Stimulated activated CD4-positive, alpha-beta T cell treated with anti-CD3 and anti-CD28 coated beads, Interleukin-4, amount 100 ng/mL, for 48 hours (primary cell): ENCODE measurements at regions not wholly inside any gene's neighbourhood (a gene's known extent, or its start where the extent isn't known, plus 50 kb on each side); places are given as distances from the start of the nearest gene placed in this dataset.
A peak's percentile ranks its signal among the peaks of the same experiment; 100 is the strongest.

Experiments
- DNase-seq, 2 donors: peaks; one replicate each; pipeline ENCODE4 v3.0.0-alpha.2; 2020; ENCODE audit warnings: low read depth in 2 of 2

DNA sequence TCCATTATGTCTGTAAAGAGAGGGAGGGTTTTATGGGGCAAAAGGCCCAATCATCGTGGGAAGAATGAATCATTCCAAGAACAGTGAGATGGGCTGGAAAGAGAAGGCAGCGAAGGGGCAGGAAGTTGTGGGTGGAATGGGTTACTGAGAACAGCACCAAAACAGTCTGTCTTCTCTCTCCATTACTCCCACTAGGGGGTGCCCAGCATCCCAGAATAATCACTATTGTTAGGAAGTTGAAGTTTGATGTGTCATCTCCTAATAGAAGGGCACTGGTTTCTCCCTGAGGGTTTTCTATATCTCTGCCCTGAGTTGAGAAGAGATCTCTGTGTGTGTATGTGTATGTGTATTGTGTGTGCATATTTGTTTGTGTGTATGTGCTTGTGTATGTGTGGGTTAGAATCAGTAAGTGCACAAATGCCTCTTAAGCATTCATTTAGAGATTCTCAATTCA lies 76.6 kb upstream of the MAP4K3 start:
- DNase-seq, result peak; percentile 45 to 77

DNA sequence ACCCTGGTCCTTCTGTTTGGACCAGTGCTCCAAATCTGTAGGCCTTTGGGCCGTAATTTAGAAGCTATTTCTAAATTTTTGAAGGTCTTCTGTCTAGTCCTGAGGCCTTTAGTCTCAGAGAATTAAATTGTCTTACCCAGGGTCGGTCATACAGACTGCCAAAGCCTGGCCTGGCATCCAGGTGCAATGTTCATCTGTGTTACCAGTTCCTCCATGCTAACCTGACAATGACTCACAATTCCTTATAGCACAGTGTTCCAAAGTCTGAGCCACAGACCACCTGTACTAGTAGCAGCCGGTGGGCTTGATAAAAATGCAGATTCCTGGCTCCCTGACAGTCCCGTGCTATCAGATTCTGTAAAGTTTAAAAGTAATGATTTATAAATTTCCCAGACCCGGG lies 77.7 kb upstream of the MAP4K3 start:
- no peak for DNase-seq

DNA sequence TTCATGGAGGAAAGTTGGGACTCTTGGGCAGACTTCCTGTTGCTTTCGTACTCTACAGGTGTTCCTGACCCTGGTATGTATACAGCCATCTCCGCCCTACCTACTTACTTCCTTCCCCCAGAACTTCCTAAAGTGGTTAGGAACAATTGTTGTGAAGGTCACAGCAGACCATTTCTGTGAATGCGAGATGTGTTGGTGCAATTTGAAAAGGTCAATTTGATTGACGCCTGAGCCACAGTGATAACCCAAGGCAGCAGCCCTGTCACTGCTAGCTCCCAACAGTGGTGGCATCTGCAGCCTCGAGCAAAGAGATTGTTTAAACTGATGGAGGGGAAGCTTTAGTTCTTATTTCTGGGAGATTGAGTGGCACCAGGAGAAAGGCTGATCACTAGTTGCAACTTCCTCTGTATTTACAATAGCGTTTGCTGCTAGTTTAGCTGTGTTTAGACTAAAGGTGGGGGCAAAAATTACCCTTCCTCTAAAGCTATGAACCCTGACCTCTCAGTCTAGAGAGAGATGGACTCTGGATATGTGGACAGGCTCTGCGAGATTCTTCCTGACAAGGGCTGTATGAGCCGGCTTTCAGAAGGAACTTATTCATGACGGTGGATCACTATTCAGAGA lies 78.3 kb upstream of the MAP4K3 start:
- DNase-seq, result no peak

DNA sequence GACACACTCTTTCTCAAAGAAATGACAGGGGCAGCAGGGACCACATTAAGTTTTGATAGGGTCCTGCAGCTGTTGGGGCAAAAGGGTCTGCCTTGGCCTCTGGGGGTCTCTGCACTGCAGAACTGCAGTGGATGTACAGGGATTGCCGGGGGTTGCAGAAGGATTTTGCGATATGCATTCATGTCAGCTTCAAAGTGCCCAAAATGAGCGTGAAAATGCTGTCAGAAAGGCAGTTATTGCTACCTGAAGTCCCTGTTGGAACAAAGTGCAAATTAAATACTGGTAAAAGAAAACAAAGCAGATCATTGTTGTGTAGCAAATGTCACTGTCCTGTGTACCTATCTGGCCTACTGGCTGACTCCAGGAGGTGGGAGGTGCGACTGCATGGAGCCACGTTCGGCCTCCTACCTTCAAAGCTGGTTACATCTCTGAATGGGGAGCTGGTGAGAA lies 78.8 kb upstream of the MAP4K3 start:
- no peak for DNase-seq

DNA sequence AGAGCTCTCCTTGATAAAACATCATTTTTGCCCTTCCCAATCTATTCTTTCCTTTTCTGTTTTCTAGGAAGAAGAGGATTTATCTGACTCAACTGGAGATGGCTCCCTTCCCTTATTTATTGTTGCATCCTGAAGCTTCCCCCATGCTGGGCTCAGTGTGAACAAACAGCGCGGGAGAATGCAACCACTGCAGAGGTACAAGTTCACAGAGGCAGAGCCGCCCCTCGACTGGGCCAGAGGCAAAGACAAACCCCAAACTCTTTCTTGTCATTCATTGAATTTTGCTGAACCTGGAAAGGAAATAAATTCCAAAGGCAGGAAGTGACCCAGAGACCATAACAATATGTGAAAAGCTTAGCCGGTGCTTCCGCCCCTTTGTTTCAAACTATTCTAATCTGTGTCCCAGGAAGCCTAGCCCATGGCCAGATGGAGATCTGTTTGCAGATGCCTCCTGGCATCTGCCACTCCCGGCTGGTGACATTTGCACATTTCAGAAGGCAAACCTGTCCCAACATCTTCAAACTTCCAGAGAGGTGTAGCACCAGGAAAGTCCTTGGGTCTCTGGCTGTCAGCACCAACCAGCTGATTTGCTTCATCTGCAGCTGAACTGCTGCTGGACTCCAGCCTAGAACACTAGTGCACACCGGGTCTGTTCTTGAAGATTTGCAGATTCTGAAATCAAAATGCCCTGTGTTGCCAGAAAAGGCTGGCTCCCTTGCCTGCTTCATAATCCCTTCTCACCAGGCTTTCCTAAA lies 79.4 kb upstream of the MAP4K3 start:
- no peak for DNase-seq

DNA sequence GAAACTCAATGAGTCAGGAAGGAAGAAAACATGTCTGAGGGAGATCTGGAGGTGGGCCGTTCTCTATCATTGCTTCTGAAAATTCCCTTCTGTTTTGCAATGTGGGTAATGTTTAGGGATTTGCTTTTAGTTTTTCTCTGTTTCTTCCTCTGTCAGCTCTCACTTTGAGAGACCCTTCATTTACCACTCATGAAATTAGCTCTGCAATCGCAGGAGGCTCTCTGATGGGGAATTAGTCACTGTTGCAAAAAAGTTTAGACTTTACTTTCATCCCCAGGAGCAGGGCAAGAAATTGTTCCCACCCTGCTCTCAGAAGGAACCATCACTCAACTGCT lies 80.0 kb upstream of the MAP4K3 start:
- DNase-seq, result no peak

DNA sequence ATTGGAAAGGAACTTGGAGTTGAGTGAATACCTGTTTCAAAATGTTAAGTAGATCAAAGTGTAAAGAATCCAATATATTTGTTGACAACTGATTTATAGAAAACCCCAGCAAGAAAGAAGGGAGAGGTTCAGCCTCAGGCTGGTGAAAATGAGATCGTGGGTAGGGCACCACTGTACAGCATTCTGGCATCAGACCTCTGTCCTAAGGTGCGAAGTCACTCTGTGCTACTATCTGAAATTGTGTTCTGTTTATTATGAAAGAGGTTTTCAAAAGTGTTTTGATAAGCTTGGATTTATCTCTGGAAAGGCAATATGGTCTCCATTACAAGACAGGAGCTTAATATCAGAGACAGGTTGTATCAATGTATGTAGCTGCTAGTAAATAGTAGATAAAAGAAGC lies 80.5 kb upstream of the MAP4K3 start:
- no peak for DNase-seq

DNA sequence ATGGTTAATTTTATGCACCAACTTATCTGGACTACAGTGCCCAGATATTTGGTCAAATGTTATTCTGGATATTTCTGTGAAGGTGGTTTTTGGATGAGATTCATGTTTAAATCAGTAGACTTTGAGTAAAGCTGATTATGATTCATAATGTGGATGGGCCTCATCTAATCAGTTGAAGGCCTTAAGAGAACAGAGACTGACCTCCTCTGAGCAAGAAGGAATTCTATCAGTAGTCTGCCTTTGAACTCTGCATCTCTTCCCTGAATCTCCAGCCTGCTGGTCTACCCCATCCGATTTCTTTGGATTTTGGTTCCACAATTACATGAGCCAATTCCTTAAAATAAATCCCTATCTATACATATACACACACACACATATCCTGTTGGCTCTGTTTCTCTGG lies 82.8 kb upstream of the MAP4K3 start:
- no peak for DNase-seq

DNA sequence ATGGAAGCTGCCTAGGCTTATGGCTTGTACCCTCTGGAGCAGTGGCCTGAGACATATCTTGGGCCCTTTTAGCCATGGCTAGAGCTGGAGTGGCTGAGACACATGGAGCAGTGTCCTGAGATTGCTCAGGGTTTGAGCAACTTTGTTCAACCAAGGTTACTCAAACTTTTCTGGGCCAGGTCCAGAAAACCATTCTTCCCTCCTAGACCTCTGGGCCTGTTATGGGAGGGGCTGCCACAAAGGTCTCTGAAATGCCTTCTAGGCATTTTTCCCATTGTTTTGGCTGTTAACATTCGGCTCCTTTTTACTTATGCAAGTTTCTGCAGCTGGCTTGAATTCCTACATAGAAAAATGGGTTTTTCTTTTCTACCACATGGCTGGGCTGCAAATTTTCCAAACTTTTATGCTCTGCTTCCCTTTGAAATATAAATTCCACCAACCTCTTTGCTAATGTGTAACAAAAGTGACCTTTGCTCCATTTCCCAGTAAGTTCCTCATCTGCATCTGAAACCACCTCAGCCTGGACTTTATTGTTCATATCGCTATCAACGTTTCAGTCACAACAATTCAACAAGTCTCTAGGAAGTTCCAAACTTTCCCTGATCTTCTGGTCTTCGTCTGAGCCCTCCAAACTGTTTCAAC lies 84.9 kb upstream of the MAP4K3 start:
- DNase-seq, result no peak

DNA sequence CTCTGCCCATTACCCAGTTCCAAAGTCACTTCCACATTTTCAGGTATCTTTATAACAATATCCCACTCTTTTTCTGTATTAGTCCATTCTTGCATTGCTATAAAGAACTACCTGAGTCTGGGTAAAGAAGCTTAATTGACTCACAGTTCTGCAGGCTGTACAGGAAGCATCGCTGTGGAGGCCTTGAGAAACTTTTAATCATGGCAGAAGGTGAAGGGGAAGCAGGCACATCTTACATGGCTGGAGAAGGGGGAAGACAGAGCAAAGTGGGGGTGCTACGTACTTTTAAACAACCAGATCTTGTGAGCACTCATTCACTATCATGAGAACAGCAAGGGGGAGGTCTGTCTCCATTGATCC lies 85.4 kb upstream of the MAP4K3 start:
- no peak for DNase-seq

DNA sequence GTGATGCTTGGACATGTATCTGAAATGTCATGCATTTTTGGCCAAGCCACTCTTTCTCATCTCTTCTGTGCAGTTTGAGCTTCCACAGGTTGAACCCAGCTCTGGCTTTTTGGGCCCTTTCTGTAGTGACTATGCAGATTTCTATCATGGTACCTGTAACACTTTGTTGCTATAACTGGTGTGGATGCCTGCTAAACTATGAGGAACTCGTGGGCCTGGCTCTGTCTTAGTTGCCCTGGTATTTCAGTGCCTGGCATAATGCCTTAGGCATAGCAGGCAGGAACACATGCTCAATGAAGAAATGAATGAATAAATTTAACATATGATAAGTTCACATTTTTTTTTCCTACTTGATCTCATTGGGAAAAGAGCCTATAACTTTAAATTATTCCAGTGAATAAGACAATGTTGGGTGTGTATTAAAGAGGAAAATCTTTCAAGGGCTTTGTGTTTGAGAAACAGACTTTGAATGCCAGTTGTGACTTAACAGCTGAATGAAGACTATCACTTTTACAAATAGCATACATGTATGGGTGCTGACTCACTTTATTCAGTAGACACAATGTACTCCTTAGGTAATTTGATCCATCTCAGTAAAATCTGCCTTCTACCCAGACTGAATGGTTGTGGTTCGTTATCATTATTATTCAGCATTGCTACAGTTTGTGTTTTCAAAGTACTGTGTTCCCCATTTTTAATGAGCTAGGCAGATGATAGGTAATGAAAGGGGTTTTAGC lies 86.4 kb upstream of the MAP4K3 start:
- DNase-seq, result no peak

DNA sequence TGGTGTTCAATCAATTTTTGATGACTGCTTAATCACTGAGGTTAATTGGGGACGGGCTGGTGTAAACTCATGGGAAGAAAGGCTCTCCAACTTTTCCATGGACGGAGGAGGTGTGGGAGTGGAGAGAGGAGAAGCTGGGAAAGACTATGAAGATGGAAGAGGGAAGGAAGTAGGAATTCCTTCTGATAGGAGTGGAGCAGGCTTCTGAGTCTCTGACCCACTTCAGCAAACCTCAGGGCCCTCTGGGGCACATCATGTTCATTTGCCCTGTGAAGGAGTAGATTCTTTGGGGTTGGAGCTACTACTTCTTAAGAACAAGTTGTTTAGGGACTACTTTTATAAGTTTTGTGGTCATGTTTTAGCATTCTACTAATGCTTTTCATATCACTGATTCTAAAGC lies 87.0 kb upstream of the MAP4K3 start:
- DNase-seq, result no peak

DNA sequence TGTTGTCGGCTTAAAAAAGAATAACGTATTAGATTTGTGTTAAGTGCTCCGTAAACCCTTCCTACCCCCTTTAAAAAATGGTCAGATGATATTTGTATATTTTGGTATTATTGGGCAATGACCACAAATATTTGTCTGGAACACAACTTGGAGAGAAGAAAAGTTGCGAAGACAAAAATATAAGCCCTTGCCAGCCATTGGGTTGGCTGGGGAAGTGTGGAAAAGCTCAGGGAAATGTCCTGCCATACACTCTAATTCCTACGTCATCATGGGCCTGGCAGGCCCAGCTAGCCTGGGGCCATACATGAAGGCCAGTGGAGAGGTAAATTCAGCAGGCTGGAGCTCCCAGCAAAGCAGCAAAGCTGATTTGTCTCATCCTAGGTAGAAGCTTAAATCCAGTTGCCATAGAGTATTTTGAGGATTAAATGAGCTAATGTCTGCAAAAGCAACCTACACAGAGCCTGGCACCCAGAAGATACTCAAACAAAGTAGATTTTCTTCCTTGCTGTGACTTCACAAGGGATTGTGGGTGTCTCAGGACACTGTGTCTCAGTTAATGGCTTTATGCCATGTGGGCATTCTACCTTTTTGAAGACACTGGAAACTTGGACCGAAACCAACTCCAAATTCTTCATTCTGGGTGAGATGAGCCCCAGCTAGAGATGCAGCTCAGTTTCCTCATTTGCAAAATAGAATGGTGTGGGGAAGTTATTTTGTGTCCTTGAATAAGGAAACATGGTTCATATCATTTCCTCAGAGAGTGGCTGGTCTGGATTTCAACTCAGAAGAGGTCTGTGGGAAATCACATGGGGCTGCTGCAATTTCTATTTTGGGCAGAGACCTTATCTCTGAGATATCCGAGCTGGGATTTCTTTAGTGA lies 87.9 kb upstream of the MAP4K3 start:
- no peak for DNase-seq

DNA sequence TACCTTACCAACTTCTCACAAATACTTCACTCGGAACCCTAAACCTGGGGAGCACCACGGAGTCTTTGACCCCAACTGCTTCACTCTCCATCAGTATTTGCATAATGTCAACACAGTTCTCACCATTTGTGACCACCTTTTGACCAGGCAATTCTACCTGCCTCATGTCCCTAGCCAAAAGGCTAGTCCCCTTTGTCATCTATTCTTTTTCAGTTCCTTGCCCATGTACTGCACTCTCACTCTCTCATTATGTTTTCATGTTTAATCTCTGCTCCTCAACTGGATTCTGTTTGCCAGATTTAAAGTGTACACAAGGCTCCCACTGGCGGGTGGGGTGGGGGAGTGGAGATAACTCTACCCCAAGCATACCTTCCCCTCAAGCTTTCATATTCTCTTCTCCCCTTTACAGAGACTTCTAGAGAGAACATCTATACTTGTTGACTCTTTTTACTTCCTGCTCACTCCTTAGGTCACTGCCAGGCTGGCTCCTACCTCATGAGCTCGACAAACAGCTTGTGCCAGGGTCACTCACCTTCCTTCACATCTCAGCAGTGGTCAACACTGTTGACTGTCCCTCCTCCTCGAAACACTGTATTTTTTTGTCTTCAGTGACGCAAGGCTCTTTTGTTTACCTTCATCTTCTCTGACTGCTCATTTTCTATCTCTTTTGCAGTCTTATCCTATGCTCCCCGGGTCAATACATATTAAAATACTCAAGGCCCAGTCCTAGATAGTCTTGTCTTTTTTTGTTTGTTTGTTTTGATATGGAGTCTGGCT lies 88.7 kb upstream of the MAP4K3 start:
- no peak for DNase-seq

DNA sequence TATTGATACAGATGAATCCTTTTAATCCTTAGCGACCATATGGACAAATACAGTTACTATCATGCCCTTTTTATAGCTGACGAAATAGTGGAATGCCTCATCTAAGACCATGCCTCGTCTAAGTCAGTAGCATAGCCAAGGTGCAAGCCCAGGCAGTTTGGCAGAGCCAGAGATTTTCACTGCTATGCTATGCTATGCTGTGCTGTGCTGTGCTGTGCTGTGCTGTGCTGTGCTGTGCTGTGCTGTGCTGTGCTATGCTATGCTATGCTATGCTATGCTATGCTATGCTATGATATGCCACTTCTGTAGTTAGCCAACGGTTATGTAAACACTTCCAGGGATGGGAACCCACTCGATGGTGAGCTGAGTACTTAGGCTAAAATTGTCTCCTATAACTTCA lies 91.6 kb upstream of the MAP4K3 start:
- DNase-seq, result no peak

DNA sequence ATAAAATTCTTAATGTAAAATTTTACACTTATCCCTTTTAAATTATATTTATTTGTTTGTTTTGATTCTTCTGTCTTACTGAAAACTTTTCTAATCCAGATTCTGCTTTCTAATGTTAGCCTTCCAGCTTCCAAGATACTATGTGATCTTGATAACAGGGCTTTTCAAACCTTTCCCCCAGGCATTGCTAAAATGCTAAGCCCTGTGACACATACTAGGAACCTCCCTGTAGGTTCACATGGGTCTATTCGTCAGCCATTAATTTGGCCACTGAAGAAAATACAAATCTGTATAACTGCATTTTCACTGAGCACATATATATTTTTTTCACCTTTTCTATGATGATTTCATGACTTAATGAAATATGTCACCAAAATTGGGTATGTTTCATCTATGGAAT lies 92.8 kb upstream of the MAP4K3 start:
- DNase-seq, result no peak

DNA sequence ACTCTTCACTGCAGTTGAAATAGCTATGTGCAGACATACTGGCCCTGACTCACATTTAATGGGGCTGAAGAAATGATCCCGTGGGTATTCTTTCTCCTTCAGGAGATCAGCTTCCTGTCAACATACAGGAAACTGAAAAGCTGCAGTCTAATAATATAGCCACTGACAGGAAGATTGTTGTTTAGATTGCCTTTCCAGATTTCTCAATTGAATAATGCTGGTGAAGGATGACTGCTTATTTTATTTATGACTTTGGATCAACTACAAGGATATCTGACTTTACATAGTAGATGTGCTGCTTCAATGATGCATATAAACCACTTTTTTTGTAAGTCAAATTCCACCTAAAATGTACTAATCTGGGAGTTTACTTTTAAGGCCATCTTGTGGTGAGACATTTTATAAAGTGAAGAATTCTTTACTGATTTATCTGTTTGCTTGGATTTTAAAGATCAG lies 93.4 kb upstream of the MAP4K3 start:
- DNase-seq, result no peak

DNA sequence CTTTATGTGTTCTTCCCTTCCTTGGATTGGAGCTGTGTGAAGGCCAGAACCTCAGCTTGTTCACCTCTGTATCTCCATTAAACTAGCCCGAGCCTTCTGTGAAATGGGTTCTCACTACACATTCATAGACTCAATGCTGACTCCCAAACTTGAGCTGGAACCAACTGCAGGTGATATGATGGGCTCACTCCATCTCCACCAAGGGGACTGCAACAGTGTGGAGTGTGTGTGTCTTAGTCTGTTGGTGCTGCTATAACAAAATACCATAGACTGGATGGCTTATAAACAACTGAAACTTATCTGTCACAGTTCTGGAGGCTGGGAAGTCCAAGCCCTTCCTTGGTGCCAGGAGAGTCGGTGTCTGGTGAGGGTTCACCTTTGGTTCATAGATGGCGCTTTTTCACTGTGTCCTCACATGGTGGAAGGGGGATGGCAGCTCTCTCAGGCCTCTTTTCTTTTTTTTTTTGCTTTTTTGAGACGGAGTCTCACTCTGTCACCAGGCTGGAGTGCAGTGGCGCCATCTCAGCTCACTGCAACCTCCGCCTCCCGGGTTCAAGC lies 94.2 kb upstream of the MAP4K3 start:
- no peak for DNase-seq

DNA sequence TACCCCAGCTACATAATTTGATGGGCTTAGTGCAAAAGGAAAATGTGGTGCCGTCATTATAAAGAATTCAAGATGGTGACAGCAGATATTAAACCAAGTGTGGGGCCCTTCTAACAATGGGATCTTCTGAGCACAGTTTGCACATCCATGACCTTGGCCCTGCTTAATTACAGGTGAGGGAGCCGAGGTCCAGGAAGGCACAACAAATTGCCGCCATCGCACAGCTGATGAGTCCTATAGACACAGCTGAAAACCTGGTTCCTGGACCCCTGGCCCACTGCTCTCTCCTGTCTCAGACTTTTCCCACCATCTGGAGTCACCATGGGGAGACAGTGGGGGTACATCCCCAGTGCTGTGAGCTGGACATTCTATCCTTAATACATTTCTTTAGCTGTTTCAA lies 95.8 kb upstream of the MAP4K3 start:
- no peak for DNase-seq

DNA sequence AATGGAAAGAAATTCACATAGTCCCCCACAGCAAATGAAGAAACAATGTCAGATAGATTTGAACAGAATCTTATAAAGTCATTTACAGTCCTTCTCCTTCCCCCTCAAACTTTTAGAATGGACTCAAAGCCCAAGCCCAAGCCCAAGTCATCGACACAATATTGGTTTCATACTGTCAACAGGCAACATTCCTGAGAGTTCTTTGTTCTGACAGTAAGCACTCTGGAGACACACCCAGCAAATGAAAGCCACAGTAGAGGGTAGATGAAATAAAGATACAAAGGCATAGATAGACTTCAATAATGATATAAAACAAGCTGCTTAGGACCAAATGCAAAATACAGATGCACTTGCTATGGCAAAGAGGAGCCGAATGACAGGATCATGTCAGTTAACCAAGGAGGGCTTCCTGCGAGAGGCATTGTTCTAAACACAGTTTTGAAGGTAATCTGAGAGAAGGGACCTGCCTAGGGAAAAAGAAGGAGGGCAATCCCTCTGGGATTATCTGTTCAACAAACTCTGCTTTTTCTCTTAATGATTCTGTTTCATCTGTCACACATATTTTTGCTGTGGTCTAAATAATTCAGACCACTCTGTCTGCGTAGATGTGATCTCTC lies 97.1 kb upstream of the MAP4K3 start:
- no peak for DNase-seq
